Psoas muscle (tissue), 7 donors: ENCODE measurements at regions not wholly inside any gene's neighbourhood (a gene's known extent, or its start where the extent isn't known, plus 50 kb on each side); places are given as distances from the start of the nearest gene placed in this dataset.

Experiments
- ATAC-seq, 4 donors: fragments of 200-7000 bp; cut with Tn5 transposase; one replicate each; pipeline ENCODE4 v1.9.1; 2020; ENCODE audit warnings: moderate library complexity in 3 of 4, mild to moderate bottlenecking in 2 of 4
- DNase-seq, 2 donors: peaks; one replicate each; pipeline ENCODE4 v3.0.0-alpha.2; 2020
- H3K27ac ChIP-seq: fragments of 200-600 bp; one replicate; pipeline ENCODE4 v1.8.0; 2022
- H3K27me3 ChIP-seq, 3 donors: fragments of 200-600 bp in 1 of 3; one replicate each; pipeline versions ENCODE4 v1.6.1 to v1.8.0; 2013 to 2022; ENCODE audit warnings: low read length in 2 of 3, mild to moderate bottlenecking in 2 of 3, moderate library complexity in 1 of 3; ENCODE audit not compliant: insufficient read depth in 3 of 3
- H3K36me3 ChIP-seq, 2 donors: fragments of 200-600 bp in 1 of 2; one replicate each; pipeline versions ENCODE4 v1.6.1 to v1.8.0; 2013 to 2022; ENCODE audit warnings: low read depth in 1 of 2, mild to moderate bottlenecking in 1 of 2, moderate library complexity in 1 of 2; ENCODE audit not compliant: insufficient read depth in 1 of 2
- H3K4me1 ChIP-seq: fragments of 200-600 bp; one replicate; pipeline ENCODE4 v1.8.0; 2022
- H3K4me3 ChIP-seq: fragments of 200-600 bp; one replicate; pipeline ENCODE4 v1.8.0; 2022; ENCODE audit warnings: mild to moderate bottlenecking
- H3K9me3 ChIP-seq: fragments of 200-600 bp; one replicate; pipeline ENCODE4 v1.8.0; 2022
- WGBS, 3 donors: extraction: QIAGEN DNeasy Blood & Tissue Kit; methylation state at CpG; one replicate each; pipeline versions ENCODE4 v1.1.6 to v1.1.7; 2013; 5-methylcytosine and 5-hydroxymethylcytosine counted together
- intact Hi-C, 2 donors: fragments of 100-400 bp; cut with DNase I; formaldehyde crosslinking; loops; one replicate each; pipeline versions ENCODE4 v1.11.0 to v1.14.2; 2022
- TF ChIP-seq, protein P1 (sequence below): fragments of 200-600 bp; IDR thresholded peaks from one replicate; pipeline ENCODE4 v1.8.0; 2022; ENCODE audit warnings: antibody characterized with exemption
- donor health status: healthy with polysubstance abuse.
- donor health status: DM: no; HTN: no; CAD: no; lungs with moderate emphysema.
- donor health status: Bipolar disorder and iron deficiency.
- donor health status: healthy.
- donor health status: DM: yes; HTN: yes; CAD: no.
- donor health status: DM: no; HTN: no; CAD: no.
- donor health status: DM: yes; HTN: yes; CAD: no.

GRCh38 chr7:136234040-136234439 lies 256.9 kb upstream of the MTPN start:
- no peak for DNase-seq
- no peak for ATAC-seq
- no peak overlapping the region for H3K27ac ChIP-seq
- no peaks in the 10 kb centered on the region for H3K9me3 ChIP-seq
- TF ChIP-seq, protein P1, sequence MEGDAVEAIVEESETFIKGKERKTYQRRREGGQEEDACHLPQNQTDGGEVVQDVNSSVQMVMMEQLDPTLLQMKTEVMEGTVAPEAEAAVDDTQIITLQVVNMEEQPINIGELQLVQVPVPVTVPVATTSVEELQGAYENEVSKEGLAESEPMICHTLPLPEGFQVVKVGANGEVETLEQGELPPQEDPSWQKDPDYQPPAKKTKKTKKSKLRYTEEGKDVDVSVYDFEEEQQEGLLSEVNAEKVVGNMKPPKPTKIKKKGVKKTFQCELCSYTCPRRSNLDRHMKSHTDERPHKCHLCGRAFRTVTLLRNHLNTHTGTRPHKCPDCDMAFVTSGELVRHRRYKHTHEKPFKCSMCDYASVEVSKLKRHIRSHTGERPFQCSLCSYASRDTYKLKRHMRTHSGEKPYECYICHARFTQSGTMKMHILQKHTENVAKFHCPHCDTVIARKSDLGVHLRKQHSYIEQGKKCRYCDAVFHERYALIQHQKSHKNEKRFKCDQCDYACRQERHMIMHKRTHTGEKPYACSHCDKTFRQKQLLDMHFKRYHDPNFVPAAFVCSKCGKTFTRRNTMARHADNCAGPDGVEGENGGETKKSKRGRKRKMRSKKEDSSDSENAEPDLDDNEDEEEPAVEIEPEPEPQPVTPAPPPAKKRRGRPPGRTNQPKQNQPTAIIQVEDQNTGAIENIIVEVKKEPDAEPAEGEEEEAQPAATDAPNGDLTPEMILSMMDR = no peak
- no peak overlapping the region for H3K4me3 ChIP-seq
- H3K4me1 ChIP-seq = no peaks in the 10 kb centered on the region
- intact Hi-C loops = no loop called here
- H3K36me3 ChIP-seq = no peaks in the 10 kb centered on the region
- peaks cover 0 to 2% (median 0%) of the 10 kb centered on the region in 3 donors for H3K27me3 ChIP-seq

DNA sequence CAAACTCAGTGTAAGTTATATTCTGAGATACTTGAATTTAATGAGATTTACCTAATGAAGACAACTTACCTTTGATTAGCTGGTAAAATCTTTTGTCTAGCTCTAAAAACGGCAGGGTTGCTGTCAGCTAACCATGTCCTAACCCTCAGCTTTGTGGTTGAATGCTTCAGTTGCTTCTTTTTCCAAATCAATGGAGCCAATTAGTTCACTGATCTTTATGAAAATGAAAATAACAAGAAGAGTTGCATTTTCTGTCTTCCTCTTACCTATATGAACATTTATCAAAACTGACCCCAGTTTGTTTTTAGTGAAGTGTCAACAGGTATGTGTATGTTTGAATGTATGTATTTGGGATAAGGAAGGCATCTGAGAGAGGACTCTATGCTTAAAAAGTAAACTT lies 253.1 kb upstream of the MTPN start:
- no peak for DNase-seq
- TF ChIP-seq, protein P1 = no peak
- 60 to 69% (median 62%) methylated on average over 1 of the region's 1 CpG for whole genome bisulfite sequencing, 3 donors

GRCh38 chr7:136229790-136230189 lies 252.6 kb upstream of the MTPN start:
- intact Hi-C loops = no loop called here
- TF ChIP-seq, protein P1 = no peak
- no peak for ATAC-seq

More for the DNA sequence above, 253.1 kb upstream of the MTPN start:
- Histone ChIP-seq H3K4me1 (no peaks in the 10 kb centered on the region), H3K36me3 (no peaks in the 10 kb centered on the region), H3K4me3 (no peak overlapping the region), H3K27me3 (no peaks in the 10 kb centered on the region), H3K27ac (no peak overlapping the region), H3K9me3 (no peaks in the 10 kb centered on the region)
- intact Hi-C loops = no loop called here
- no peak for ATAC-seq

GRCh38 chr7:136228171-136228570 lies 251.0 kb upstream of the MTPN start:
- ATAC-seq (no peak), DNase-seq (no peak)
- no peaks in the 10 kb centered on the region for H3K4me1 ChIP-seq
- H3K36me3 ChIP-seq = no peaks in the 10 kb centered on the region
- WGBS, 3 donors = 63 to 75% (median 64%) methylated on average over 3 of the region's 3 CpGs
- intact Hi-C loops = no loop called here
- TF ChIP-seq, protein P1 = no peak
- no peaks in the 10 kb centered on the region for H3K27me3 ChIP-seq
- no peak overlapping the region for H3K4me3 ChIP-seq
- H3K27ac ChIP-seq = no peak overlapping the region
- no peaks in the 10 kb centered on the region for H3K9me3 ChIP-seq

More at GRCh38 chr7:136229790-136230189, 252.6 kb upstream of the MTPN start:
- no peaks in the 10 kb centered on the region for H3K9me3 ChIP-seq
- no peak for DNase-seq
- 94 to 97% (median 97%) methylated on average over 1 of the region's 1 CpG for WGBS, 3 donors
- H3K36me3 ChIP-seq = no peaks in the 10 kb centered on the region
- H3K27ac ChIP-seq = no peak overlapping the region
- no peak overlapping the region for H3K4me3 ChIP-seq
- H3K27me3 ChIP-seq = no peaks in the 10 kb centered on the region
- H3K4me1 ChIP-seq = no peaks in the 10 kb centered on the region

DNA sequence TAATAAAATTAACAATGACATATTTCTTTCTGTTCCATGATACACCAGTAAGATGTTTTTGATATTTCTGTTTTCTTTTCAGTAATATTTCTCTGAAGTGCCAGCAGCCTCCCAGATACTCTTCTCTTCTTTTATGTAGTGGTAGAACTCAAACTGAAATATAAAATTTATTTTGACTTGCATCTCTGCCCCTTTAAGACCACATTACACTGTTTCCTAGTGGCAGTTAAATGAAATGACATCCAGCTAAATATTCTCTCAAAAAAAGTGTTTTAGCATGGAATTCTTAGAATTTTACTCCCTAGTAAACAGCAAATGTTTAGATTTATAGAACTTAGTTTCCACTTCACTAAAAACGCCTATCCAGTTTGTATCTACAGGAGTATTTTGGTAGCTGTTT lies 237.2 kb upstream of the MTPN start:
- DNase-seq (no peak), ATAC-seq (no peak)
- Histone ChIP-seq H3K4me1 (no peaks in the 10 kb centered on the region), H3K4me3 (no peak overlapping the region), H3K9me3 (no peaks in the 10 kb centered on the region), H3K27ac (no peak overlapping the region), H3K27me3 (no peaks in the 10 kb centered on the region), H3K36me3 (no peaks in the 10 kb centered on the region)
- intact Hi-C loops = no loop called here
- 63 to 76% (median 64%) methylated on average over 1 of the region's 1 CpG for WGBS, 3 donors
- TF ChIP-seq, protein P1 = no peak
